ENCODE measurements at regions not wholly inside any gene's neighbourhood (a gene's known extent, or its start where the extent isn't known, plus 50 kb on each side); places are given as distances from the start of the nearest gene placed in this dataset.

GRCh38 chr12:115820656-115821055 is 456.8 kb downstream of the MED13L start:
- TF ChIP-seq CTCF (IDR thresholded peaks at IDR 0.05) (no peak), POLR2A (IDR thresholded peaks at IDR 0.05) (no peak)

All from Peyer's patch (tissue), 4 donors.